NB4 (cell line): ENCODE measurements at regions not wholly inside any gene's neighbourhood (a gene's known extent, or its start where the extent isn't known, plus 50 kb on each side); places are given as distances from the start of the nearest gene placed in this dataset.

ENCODE experiments used
- DNase-seq: peaks from one replicate; pipeline ENCODE4 v3.0.0; 2010; ENCODE audit warnings: low read depth
- H3K4me3 ChIP-seq: one replicate; pipeline ENCODE4 v1.5.1; 2011; ENCODE audit warnings: mild to moderate bottlenecking, low read depth, low read length, moderate library complexity
- MYC ChIP-seq: IDR thresholded peaks from 2 replicates; pipeline ENCODE4 v1.6.1; 2011; ENCODE audit warnings: low read depth, low read length
- POLR2A ChIP-seq: IDR thresholded peaks from 2 replicates; pipeline ENCODE4 v1.6.1; 2011; ENCODE audit warnings: mild to moderate bottlenecking; ENCODE audit not compliant: insufficient read length; ENCODE audit errors: extremely low read depth
- TF ChIP-seq, protein P1 (sequence below): IDR thresholded peaks from one replicate; pipeline ENCODE4 v1.5.1; 2012; ENCODE audit warnings: low read depth, low read length
- TF ChIP-seq, protein P2 (sequence below): IDR thresholded peaks from 2 replicates; pipeline ENCODE4 v1.6.1; 2011; ENCODE audit warnings: low read depth, low read length

DNA sequence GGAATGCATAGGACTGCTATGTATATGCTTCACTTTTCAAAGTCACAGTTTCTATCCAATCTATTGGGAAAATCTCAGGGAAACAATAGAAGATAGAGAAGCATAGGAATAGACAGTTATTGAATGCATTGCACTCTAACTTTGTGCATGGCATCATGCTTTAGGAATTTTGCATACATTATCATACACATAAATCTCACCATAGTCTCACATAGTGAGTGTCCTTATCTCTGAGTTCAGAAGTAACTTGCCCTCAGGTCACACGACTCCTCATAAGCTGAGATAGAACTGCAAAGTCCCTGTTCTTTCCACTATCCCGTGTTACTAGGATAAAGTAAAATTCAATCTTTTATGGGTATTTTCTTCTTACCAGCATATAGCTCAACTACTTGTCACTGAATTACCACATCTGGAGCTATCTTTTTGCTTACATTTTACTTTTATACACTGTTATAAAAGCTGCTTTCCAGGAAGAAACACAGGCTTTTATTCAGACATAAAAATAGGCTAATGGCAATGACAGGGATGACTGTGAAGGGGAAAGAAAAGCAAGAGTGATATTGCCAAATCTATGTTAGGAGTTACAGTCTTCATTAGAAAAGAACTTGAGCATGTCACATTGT is 666.9 kb downstream of the XIRP2 start:
- no peak overlapping the region for H3K4me3 ChIP-seq
- no peak for DNase-seq
- TF ChIP-seq, protein P1, sequence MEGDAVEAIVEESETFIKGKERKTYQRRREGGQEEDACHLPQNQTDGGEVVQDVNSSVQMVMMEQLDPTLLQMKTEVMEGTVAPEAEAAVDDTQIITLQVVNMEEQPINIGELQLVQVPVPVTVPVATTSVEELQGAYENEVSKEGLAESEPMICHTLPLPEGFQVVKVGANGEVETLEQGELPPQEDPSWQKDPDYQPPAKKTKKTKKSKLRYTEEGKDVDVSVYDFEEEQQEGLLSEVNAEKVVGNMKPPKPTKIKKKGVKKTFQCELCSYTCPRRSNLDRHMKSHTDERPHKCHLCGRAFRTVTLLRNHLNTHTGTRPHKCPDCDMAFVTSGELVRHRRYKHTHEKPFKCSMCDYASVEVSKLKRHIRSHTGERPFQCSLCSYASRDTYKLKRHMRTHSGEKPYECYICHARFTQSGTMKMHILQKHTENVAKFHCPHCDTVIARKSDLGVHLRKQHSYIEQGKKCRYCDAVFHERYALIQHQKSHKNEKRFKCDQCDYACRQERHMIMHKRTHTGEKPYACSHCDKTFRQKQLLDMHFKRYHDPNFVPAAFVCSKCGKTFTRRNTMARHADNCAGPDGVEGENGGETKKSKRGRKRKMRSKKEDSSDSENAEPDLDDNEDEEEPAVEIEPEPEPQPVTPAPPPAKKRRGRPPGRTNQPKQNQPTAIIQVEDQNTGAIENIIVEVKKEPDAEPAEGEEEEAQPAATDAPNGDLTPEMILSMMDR, result no peak
- no peak for TF ChIP-seq MYC
- no peak for TF ChIP-seq POLR2A
- TF ChIP-seq, protein P2, sequence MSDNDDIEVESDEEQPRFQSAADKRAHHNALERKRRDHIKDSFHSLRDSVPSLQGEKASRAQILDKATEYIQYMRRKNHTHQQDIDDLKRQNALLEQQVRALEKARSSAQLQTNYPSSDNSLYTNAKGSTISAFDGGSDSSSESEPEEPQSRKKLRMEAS, result no peak

DNA sequence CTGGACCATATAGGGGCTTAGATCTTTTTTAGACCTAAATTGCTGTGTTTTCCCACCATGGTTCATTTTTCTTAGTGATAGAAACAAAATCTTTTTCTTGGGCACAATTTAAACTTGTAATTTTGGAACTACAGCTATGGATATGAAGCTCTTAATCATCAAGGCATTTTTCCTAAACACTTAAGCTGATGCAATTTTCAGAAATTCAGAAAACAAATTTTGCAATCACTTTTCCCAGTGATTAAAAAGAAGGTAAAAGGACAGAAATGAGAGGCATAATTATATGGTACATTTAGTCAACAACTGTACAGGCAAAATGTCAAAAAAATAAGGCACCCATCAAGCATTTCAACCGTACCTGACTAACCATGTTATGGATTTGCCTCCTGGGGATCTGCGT is 665.4 kb downstream of the XIRP2 start:
- TF ChIP-seq, protein P1, result no peak
- TF ChIP-seq POLR2A, result no peak
- TF ChIP-seq MYC, result no peak
- TF ChIP-seq, protein P2, result no peak
- no peak for DNase-seq
- H3K4me3 ChIP-seq, result no peak overlapping the region

DNA sequence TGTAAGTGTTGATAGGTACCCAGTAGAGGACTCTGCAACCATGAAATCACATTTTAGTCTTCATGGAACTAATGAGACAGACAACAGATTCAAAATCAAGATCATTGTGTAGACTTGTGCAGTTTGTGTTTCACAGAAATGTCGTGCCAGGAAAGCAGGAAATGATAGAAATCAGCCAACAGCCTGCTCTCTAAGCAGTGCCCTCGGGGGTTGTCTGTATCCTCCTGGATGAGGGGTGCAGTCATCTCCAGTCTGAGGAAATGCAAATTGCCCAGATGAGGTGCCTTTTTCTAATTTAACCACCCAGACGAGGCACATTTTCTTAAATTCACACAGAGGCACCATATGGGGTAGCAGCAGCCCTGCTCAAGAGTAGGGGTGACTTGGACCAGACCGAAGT is 663.1 kb downstream of the XIRP2 start:
- DNase-seq, result no peak
- TF ChIP-seq, protein P1, result no peak
- no peak for TF ChIP-seq POLR2A
- H3K4me3 ChIP-seq, result no peak overlapping the region

DNA sequence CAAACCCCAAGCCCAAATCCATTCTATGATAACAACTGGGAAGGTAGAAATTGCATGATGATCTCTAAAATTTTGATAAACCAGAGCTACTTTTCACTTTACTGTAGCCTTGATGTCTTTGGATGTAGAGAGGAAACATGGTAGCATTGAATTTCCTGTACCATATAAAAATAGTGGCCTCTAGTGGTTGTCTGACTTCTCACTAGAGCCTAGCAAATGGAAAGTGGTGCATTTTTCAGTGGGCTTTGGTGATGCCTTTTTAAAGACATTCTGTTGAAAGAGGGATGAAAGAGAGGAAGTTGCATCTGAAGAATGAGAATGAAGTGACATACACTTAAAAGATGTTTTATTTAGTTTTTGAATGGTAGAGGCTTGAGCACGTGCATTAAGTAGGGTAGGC is 662.2 kb downstream of the XIRP2 start:
- peak; percentile 25 for DNase-seq
- TF ChIP-seq, protein P2, result no peak
- TF ChIP-seq, protein P1, result peak; percentile 42
- TF ChIP-seq POLR2A (no peak), MYC (no peak)
- no peak overlapping the region for H3K4me3 ChIP-seq

DNA sequence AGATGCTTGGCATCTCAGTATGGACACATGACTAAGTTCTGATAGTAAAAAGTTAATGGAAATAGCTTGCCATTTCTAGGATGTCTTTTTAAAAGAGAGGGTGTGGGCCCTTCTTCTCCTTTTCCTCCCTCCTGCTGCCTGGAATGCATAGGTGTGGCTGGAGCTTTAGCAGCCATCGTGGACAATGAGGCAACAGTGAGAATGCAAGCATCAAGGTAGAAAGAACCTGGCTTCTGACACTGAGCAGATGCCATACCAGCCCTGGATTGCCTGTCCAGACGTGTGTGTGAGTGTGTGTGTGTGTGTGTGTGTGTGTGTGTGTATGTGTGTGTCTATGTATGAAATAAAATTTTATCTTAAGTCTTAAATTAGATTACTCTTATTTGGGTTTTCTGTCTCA is 660.1 kb downstream of the XIRP2 start:
- no peak for DNase-seq
- no peak overlapping the region for H3K4me3 ChIP-seq
- TF ChIP-seq, protein P1, result no peak

DNA sequence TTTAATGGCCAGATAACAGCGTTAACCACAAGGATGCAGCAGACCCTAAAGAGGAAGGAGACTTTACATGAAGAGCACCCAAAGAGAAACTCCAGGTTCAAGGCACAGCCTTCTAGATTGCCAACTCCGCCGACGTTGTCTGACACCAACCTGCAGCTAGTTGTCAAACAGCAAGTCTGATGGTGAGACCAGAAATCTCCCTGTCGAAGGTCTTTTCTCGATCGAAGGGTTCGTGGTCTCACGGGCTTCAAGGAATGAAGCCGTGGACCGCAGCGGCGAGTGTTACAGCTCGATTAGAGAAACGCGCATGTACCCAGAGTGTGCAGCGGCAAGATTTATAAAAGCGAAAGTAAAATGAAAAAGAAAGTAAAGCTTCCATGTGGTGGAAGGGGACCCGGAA is 656.3 kb downstream of the XIRP2 start:
- H3K4me3 ChIP-seq, result no peak overlapping the region
- DNase-seq, result no peak
- TF ChIP-seq POLR2A (no peak), MYC (no peak)
- TF ChIP-seq, protein P2, result no peak
- TF ChIP-seq, protein P1, result no peak
